ENCODE measurements at regions not wholly inside any gene's neighbourhood (a gene's known extent, or its start where the extent isn't known, plus 50 kb on each side); places are given as distances from the start of the nearest gene placed in this dataset.

GRCh38 chr10:107971411-107971810 is 806.9 kb upstream of the SORCS1 start:
- Histone ChIP-seq H2AFZ (ENCODE audit: low read length) (no peak overlapping the region), H3K4me1 (replicated peaks in 1 of 4; ENCODE audit: control insufficient read depth in 3 of 4, insufficient read depth in 4 of 4, low read length in 3 of 4) (no peaks in the 10 kb centered on the region), H3K27ac (ENCODE audit: low read depth, low read length) (no peak overlapping the region), H3K23ac (ENCODE audit: insufficient read length) (no peak overlapping the region), H3K27me3 (replicated peaks in 1 of 4; ENCODE audit: control insufficient read depth in 3 of 4, extremely low read depth in 1 of 4, insufficient read depth in 3 of 4, low read length in 3 of 4) (no peaks in the 10 kb centered on the region), H3K9ac (replicated peaks in 1 of 4; ENCODE audit: extremely low read depth in 1 of 4, low read depth in 3 of 4, low read length in 3 of 4) (no peak overlapping the region), H4K5ac (ENCODE audit: insufficient read length, low read depth, low read length) (no peak overlapping the region), H2BK15ac (ENCODE audit: low read length) (no peak overlapping the region), H3K4me3 (ENCODE audit: extremely low read depth in 1 of 4, insufficient read depth in 2 of 4, low read depth in 3 of 4, low read length in 4 of 4) (no peak overlapping the region), H3K79me1 (ENCODE audit: low read depth, low read length) (no peaks in the 10 kb centered on the region), H3K23me2 (ENCODE audit: low read depth, low read length) (no peaks in the 10 kb centered on the region), H3K4ac (replicated peaks; ENCODE audit: insufficient read length, low read depth, low read length) (no peak overlapping the region), H3K18ac (ENCODE audit: extremely low read depth, low read length) (no peak overlapping the region), H3K9me3 (ENCODE audit: insufficient read depth in 2 of 2, low read depth in 1 of 2, low read length in 1 of 2) (no peaks in the 10 kb centered on the region; a peak in 1 of 4 replicates), H3K36me3 (ENCODE audit: control insufficient read depth in 2 of 4, insufficient read depth in 4 of 4, low read length in 3 of 4) (no peaks in the 10 kb centered on the region), H3K79me2 (ENCODE audit: control insufficient read depth in 1 of 2, insufficient read depth in 2 of 2, low read length in 2 of 2) (no peaks in the 10 kb centered on the region), H4K8ac (ENCODE audit: extremely low read depth, insufficient read depth, low read length) (no peak overlapping the region), H2AK5ac (ENCODE audit: low read depth, low read length) (no peak overlapping the region), H3K14ac (ENCODE audit: insufficient read length) (no peak overlapping the region), H2BK20ac (ENCODE audit: low read length) (no peak overlapping the region), H3K4me2 (ENCODE audit: insufficient read depth in 1 of 2, low read depth in 2 of 2, low read length in 2 of 2) (no peak overlapping the region), H2BK12ac (ENCODE audit: low read depth, low read length) (no peak overlapping the region), H4K91ac (replicated peaks; ENCODE audit: insufficient read length, low read length) (no peak overlapping the region), H3K56ac (replicated peaks; ENCODE audit: insufficient read length, low read depth, low read length) (no peak overlapping the region), H4K20me1 (replicated peaks in 1 of 2; ENCODE audit: control insufficient read depth in 1 of 2, insufficient read depth in 2 of 2, low read length in 2 of 2) (no peaks in the 10 kb centered on the region), H2BK5ac (ENCODE audit: low read depth, low read length) (no peak overlapping the region), H2BK120ac (replicated peaks; ENCODE audit: low read depth, low read length) (no peak overlapping the region)
- POLR2A ChIA-PET (ENCODE audit: partially characterized antibody): no interaction called here
- 91% methylated on average over 1 of the region's 1 CpG; no CpG with 5 or more reads in 1 of the 2 experiments for WGBS, 2 experiments (ENCODE audit: extremely low coverage in 1 of 2, insufficient coverage in 1 of 2, insufficient read length in 1 of 2, insufficient replicate concordance in 2 of 2, low coverage in 1 of 2, low lambda C conversion rate in 2 of 2, missing lambda C conversion rate in 1 of 2)
- FAIRE-seq (no peak), DNase-seq (ENCODE audit: low read depth in 1 of 2, low spot score in 2 of 2) (no peak)
- CTCF ChIA-PET (ENCODE audit: partially characterized antibody): no interaction called here
- no peak for TF ChIP-seq EGR1 (IDR thresholded peaks at IDR 0.05; ENCODE audit: borderline replicate concordance, low read depth, low read length)
- no peak for TF ChIP-seq SRF (IDR thresholded peaks at IDR 0.05; ENCODE audit: low read depth, low read length)
- TF ChIP-seq POU5F1 (IDR thresholded peaks at IDR 0.05; ENCODE audit: low read depth, low read length): no peak
- TF ChIP-seq KDM5A (IDR thresholded peaks at IDR 0.05; ENCODE audit: low read length): no peak
- no peak for TF ChIP-seq ASH2L (IDR thresholded peaks at IDR 0.05; ENCODE audit: low read length)
- no peak for TF ChIP-seq POLR2A (IDR thresholded peaks at IDR 0.05; ENCODE audit: control extremely low read depth in 1 of 2, low read depth in 2 of 2, low read length in 2 of 2)
- no peak for TF ChIP-seq RNF2 (IDR thresholded peaks at IDR 0.05; ENCODE audit: borderline replicate concordance, low read depth, low read length, missing control alignments, poor library complexity, severe bottlenecking)
- TF ChIP-seq PHF8 (conservative IDR thresholded peaks at IDR 0.05; ENCODE audit: low read depth, low read length): no peak
- no peak for TF ChIP-seq RBBP5 (IDR thresholded peaks at IDR 0.05; ENCODE audit: borderline replicate concordance, low read depth, low read length)
- TF ChIP-seq TAF1 (IDR thresholded peaks at IDR 0.05; ENCODE audit: low read depth, low read length): no peak
